Adrenal gland (tissue), 5 donors: ENCODE measurements at regions not wholly inside any gene's neighbourhood (a gene's known extent, or its start where the extent isn't known, plus 50 kb on each side); places are given as distances from the start of the nearest gene placed in this dataset.

Experiments
- CTCF ChIP-seq, 6 experiments: fragments of 450-650 bp in 4 of 6; fragments of 200-600 bp in 2 of 6; sonication (generic) in 1 of 6; IDR thresholded peaks; 1 replicate in 5 of 6; 2 replicates in 1 of 6; pipeline versions ENCODE4 v1.5.1 to v1.8.0; 2016 to 2021; ENCODE audit warnings: antibody characterized with exemption in 6 of 6, mild to moderate bottlenecking in 2 of 6, moderate library complexity in 1 of 6
- POLR2A ChIP-seq, 2 donors: fragments of 450-650 bp; IDR thresholded peaks; one replicate each; pipeline ENCODE4 v1.6.1; 2017; ENCODE audit warnings: antibody characterized with exemption in 2 of 2, mild to moderate bottlenecking in 2 of 2, moderate library complexity in 1 of 2
- donor health status: DM: no; HTN: no; CAD: no.

DNA sequence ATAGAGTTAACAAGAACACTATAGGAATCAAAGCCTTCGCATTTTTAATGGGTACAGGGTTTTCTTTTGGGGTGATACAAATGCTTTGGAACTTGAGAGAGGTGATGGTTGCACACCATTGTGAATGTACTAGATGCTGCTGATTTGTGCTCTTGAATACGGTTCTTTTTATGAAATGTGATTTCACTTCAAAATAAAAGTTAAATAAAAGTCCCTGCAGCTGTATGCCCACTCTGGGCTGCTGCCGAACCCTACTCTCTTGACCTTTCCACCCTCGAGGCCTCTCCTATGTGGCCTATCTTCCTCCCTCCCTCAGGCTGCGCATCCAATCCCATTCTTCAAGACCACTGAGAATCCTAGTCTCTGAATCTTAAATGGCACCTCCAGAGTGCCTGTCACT is 168.5 kb upstream of the AJAP1 start:
- no peak for TF ChIP-seq CTCF (IDR thresholded peaks at IDR 0.05)
- no peak for TF ChIP-seq POLR2A (IDR thresholded peaks at IDR 0.05)
